Testis (tissue), 2 donors: ENCODE measurements at regions not wholly inside any gene's neighbourhood (a gene's known extent, or its start where the extent isn't known, plus 50 kb on each side); places are given as distances from the start of the nearest gene placed in this dataset.
A peak's percentile ranks its signal among the peaks of the same experiment; 100 is the strongest.

Experiments
- DNase-seq: peaks from one replicate; pipeline ENCODE4 v3.0.0-alpha.2; 2019
- H3K27ac ChIP-seq, 2 donors: fragments of 200-600 bp; sonication (generic); one replicate each; pipeline ENCODE4 v1.5.1; 2019
- H3K27me3 ChIP-seq: fragments of 200-600 bp; sonication (generic); one replicate; pipeline ENCODE4 v1.5.1; 2019
- H3K36me3 ChIP-seq: fragments of 200-600 bp; sonication (generic); one replicate; pipeline ENCODE4 v1.5.1; 2017; ENCODE audit warnings: low read depth; ENCODE audit errors: missing control alignments
- H3K4me1 ChIP-seq: fragments of 200-600 bp; sonication (generic); one replicate; pipeline ENCODE4 v1.5.1; 2019
- H3K4me3 ChIP-seq, 2 donors: fragments of 200-600 bp; sonication (generic); one replicate each; pipeline ENCODE4 v1.5.1; 2017 to 2019
- H3K9me3 ChIP-seq: fragments of 200-600 bp; sonication (generic); one replicate; pipeline ENCODE4 v1.5.1; 2017
- POLR2A ChIP-seq: fragments of 450-650 bp; IDR thresholded peaks from one replicate; pipeline ENCODE4 v1.6.1; 2017; ENCODE audit warnings: antibody characterized with exemption, mild to moderate bottlenecking, moderate library complexity
- WGBS, 2 donors: methylation state at CpG; one replicate each; pipeline ENCODE4 v1.1.5; 2018; 5-methylcytosine and 5-hydroxymethylcytosine counted together
- intact Hi-C: fragments of 100-400 bp; cut with DNase I; formaldehyde crosslinking; loops from one replicate; pipeline ENCODE4 v1.15.1; 2023; ENCODE audit warnings: low total_unique reads
- TF ChIP-seq, protein P1 (sequence below), 3 experiments: fragments of 450-650 bp in 2 of 3; fragments of 200-600 bp in 1 of 3; sonication (generic) in 1 of 3; IDR thresholded peaks; one replicate each; pipeline ENCODE4 v1.5.1; 2016 to 2019; ENCODE audit warnings: antibody characterized with exemption in 3 of 3, mild to moderate bottlenecking in 2 of 3, moderate library complexity in 1 of 3

DNA sequence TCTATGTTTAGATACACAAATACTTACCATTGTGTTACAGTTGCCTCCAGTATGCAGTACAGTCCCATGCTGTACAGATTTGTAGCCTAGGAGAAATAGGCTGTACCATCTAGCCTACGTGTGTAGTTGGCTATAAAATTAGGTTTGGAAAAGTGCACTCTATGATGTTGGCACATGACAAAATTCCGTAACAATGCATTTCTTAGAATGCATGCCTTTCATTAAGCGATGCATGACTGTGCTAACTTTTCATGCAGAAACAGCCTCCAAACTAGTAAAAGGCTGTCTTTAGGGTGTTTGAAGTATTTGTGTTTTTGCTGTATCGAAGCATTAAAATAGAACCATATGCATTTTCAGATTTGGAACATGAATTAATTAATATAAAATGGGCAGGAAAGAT, 157.9 kb downstream of the RMI1 start:
- DNase-seq, result no peak
- Histone ChIP-seq H3K4me3 (no peak overlapping the region), H3K27ac (no peak overlapping the region), H3K4me1 (peaks cover 10% of the 10 kb centered on the region), H3K36me3 (no peaks in the 10 kb centered on the region), H3K9me3 (no peaks in the 10 kb centered on the region), H3K27me3 (no peaks in the 10 kb centered on the region)
- TF ChIP-seq, protein P1, sequence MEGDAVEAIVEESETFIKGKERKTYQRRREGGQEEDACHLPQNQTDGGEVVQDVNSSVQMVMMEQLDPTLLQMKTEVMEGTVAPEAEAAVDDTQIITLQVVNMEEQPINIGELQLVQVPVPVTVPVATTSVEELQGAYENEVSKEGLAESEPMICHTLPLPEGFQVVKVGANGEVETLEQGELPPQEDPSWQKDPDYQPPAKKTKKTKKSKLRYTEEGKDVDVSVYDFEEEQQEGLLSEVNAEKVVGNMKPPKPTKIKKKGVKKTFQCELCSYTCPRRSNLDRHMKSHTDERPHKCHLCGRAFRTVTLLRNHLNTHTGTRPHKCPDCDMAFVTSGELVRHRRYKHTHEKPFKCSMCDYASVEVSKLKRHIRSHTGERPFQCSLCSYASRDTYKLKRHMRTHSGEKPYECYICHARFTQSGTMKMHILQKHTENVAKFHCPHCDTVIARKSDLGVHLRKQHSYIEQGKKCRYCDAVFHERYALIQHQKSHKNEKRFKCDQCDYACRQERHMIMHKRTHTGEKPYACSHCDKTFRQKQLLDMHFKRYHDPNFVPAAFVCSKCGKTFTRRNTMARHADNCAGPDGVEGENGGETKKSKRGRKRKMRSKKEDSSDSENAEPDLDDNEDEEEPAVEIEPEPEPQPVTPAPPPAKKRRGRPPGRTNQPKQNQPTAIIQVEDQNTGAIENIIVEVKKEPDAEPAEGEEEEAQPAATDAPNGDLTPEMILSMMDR (IDR thresholded peaks at IDR 0.05), result no peak
- no peak for TF ChIP-seq POLR2A
- WGBS, 2 donors, result 88 to 93% methylated on average over 4 of the region's 4 CpGs
- intact Hi-C loops, result no loop called here

DNA sequence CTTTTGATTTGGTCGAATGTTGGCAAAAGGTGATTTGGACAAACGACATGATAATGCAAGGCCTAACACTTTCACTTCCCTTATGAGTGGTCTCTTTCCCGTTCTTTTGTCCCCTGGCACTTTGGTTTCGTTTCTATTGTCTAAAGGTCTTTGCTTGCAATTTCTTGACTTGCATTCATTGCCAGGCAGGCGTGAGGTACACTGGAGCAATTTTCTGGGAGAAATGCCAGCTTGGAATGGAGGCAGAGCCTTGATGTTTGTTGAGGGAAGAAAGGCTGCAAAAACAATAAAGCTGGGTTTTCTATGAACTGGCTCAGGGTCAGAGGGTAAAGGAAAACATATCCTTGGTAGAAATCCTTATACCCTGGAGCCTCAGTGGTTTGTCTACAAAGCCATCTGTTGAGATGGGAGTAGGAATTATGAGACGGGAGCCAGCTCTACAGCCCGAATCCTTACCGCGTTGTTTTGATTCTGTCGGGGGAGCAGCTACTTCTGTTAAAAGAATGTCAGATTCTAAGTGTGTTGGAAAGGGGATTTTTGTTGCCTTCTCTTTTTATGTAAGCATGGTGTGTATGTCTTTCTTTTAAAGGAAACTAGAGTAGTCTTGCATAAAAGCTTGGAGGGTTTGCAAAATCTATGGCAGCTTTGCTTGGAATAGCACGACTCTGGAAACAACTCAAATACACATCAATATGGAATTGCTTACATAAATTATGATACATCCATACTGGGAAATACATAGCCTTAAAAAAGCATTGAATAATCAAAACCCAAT, 158.9 kb downstream of the RMI1 start:
- no peaks in the 10 kb centered on the region for H3K27me3 ChIP-seq
- TF ChIP-seq, protein P1 (IDR thresholded peaks at IDR 0.05), result no peak
- TF ChIP-seq POLR2A, result no peak
- peaks cover 10% of the 10 kb centered on the region for H3K4me1 ChIP-seq
- peak overlapping the region in 1 of 2 donors; percentile 69 for H3K27ac ChIP-seq
- peak; percentile 73 for DNase-seq
- WGBS, 2 donors, result 51 to 70% methylated on average over 11 of the region's 11 CpGs
- no peaks in the 10 kb centered on the region for H3K9me3 ChIP-seq
- no peak overlapping the region for H3K4me3 ChIP-seq
- intact Hi-C loops, result no loop called here
- H3K36me3 ChIP-seq, result no peaks in the 10 kb centered on the region

DNA sequence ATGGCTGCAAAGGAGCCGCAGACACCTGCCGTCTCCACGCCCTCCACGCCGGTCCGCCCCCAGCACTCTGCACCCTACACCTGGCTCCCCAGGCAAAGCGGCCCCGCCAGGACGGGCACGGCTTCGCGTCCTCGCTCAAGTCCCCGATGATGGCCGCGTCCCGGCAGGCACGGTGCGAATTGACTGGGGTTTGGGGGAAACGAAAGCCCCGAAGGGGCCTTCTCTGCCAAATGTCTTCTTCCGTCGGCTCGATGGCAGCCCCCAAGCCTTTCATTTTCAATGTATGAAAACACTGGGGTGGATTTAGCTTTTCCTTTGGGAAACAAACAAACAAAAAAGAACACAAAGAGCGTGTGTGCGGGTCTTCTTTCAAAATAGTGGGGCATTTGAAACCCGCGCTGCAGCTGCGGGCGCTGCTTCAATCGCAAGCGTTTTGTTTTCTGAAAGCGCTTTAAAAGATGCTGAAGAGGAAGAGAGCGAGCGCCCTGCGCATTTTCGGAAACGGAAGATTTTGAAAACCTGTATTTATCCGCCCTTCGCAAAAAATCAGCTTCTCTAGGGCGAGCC, 160.0 kb downstream of the RMI1 start:
- Histone ChIP-seq H3K27me3 (no peaks in the 10 kb centered on the region), H3K4me3 (peak overlapping the region; percentile 36 to 48), H3K36me3 (no peaks in the 10 kb centered on the region), H3K4me1 (peaks cover 10% of the 10 kb centered on the region), H3K27ac (peak overlapping the region; percentile 14 to 69), H3K9me3 (no peaks in the 10 kb centered on the region)
- TF ChIP-seq, protein P1 (IDR thresholded peaks at IDR 0.05), result no peak
- no peak for TF ChIP-seq POLR2A
- intact Hi-C loops, result no loop called here
- peak; percentile 41 for DNase-seq
- WGBS, 2 donors, result 6 to 11% methylated on average over 35 to 41 of the region's 41 CpGs

DNA sequence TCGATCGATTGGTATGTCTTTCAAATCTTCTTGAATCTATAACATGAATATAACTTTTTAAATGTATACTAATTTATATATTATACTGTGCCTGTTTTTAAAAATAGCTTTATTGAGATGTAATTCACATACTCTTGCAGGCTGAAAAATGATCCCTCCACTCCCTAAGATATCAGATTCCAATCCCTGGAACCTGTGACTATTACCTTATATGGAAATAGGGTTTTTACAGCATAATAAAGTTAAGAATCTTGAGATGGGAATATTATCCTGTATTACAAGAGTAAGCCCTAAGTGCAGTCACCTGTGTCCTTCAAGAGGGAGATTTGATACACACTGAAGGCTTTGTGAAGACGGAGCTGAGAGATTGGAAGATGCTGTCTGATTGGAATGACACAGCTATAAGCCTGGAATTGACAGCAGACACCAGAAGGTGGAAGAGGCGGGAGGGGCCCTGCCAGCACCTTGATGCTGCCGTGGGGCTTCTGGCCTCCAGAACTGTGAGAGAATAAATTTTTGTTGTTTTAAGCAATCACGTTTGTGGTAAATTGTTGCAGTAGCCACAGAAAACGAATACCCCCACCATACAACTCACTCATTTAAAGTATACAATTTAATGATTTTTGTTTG, 161.3 kb downstream of the RMI1 start:
- TF ChIP-seq POLR2A, result no peak
- peaks cover 13% of the 10 kb centered on the region for H3K4me1 ChIP-seq
- H3K36me3 ChIP-seq, result no peaks in the 10 kb centered on the region
- intact Hi-C loops, result no loop called here
- no peak overlapping the region for H3K4me3 ChIP-seq
- no peaks in the 10 kb centered on the region for H3K27me3 ChIP-seq
- no peaks in the 10 kb centered on the region for H3K9me3 ChIP-seq
- DNase-seq, result no peak
- H3K27ac ChIP-seq, result no peak overlapping the region
- 73 to 85% methylated on average over 7 of the region's 7 CpGs for whole genome bisulfite sequencing, 2 donors

DNA sequence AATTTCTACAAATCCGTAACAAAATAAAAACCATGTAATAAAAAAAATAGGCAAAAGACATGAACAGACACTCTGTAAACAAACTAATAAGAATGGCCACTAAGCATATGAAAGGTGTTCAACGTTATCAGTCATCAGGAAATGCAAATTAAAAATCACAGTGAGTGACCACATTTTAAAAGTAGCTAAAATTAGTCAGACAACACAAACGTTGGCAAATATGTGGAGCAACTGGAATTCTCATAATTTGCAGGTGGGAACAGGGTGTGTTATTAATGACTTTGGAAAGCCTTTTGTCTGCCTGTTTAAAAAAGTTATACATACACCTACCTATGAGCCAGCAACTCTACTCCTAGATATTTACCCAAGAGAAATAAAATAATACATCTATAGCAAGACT, 164.4 kb downstream of the RMI1 start:
- no peaks in the 10 kb centered on the region for H3K9me3 ChIP-seq
- H3K4me1 ChIP-seq, result peaks cover 13% of the 10 kb centered on the region
- TF ChIP-seq, protein P1 (IDR thresholded peaks at IDR 0.05), result no peak
- no peak for TF ChIP-seq POLR2A
- H3K36me3 ChIP-seq, result no peaks in the 10 kb centered on the region
- no peak overlapping the region for H3K4me3 ChIP-seq
- no peak overlapping the region for H3K27ac ChIP-seq
- WGBS, 2 donors, result 83 to 84% methylated on average over 3 of the region's 3 CpGs
- no peaks in the 10 kb centered on the region for H3K27me3 ChIP-seq
- intact Hi-C loops, result no loop called here
- DNase-seq, result no peak
